H1 (cell line): ENCODE measurements at regions not wholly inside any gene's neighbourhood (a gene's known extent, or its start where the extent isn't known, plus 50 kb on each side); places are given as distances from the start of the nearest gene placed in this dataset.

Experiments used
- CTCF ChIA-PET: fragments of 300-600 bp; sonication (Branson Sonifier 250); formaldehyde crosslinking; loops from one replicate; lab custom pipeline; 2021; ENCODE audit not compliant: partially characterized antibody; lab: Charles Lee
- POLR2A ChIA-PET: fragments of 300-600 bp; sonication (Branson Sonifier 250); formaldehyde crosslinking; loops from one replicate; lab custom pipeline; 2021; ENCODE audit warnings: inconsistent platforms; ENCODE audit not compliant: partially characterized antibody; lab: Charles Lee
- DNase-seq, 2 experiments: peaks; one replicate each; pipeline versions ENCODE4 v3.0.0 to v3.0.0-alpha.2; 2010 to 2022; ENCODE audit warnings: low spot score in 2 of 2, low read depth in 1 of 2, mixed read lengths in 1 of 2
- FAIRE-seq: peaks from 2 replicates; lab custom pipeline; 2011; peaks lifted over from hg19 to GRCh38; lab: Jason Lieb, UNC
- H2AFZ ChIP-seq: 2 replicates; pipeline ENCODE4 v1.8.1; 2012; ENCODE audit warnings: low read length, inconsistent platforms
- H2AK5ac ChIP-seq: 2 replicates; pipeline ENCODE4 v1.6.1; 2013; ENCODE audit warnings: low read depth, low read length
- H2BK120ac ChIP-seq: replicated peaks from 2 replicates; pipeline ENCODE3; 2013; ENCODE audit warnings: low read depth, low read length, inconsistent platforms
- H2BK12ac ChIP-seq: 2 replicates; pipeline ENCODE4 v1.6.1; 2013; ENCODE audit warnings: low read depth, low read length
- H2BK15ac ChIP-seq: 2 replicates; pipeline ENCODE4 v1.6.1; 2013; ENCODE audit warnings: low read length
- H2BK20ac ChIP-seq: 2 replicates; pipeline ENCODE4 v1.6.1; 2013; ENCODE audit warnings: low read length
- H2BK5ac ChIP-seq: 2 replicates; pipeline ENCODE4 v1.6.1; 2013; ENCODE audit warnings: low read depth, low read length
- H3K14ac ChIP-seq: 2 replicates; pipeline ENCODE4 v1.6.1; 2013; ENCODE audit warnings: inconsistent platforms; ENCODE audit not compliant: insufficient read length
- H3K18ac ChIP-seq: 2 replicates; pipeline ENCODE4 v1.6.1; 2013; ENCODE audit warnings: low read length; ENCODE audit errors: extremely low read depth
- H3K23ac ChIP-seq: 2 replicates; pipeline ENCODE4 v1.6.1; 2013; ENCODE audit warnings: inconsistent platforms; ENCODE audit not compliant: insufficient read length
- H3K23me2 ChIP-seq: 2 replicates; pipeline ENCODE4 v1.6.1; 2013; ENCODE audit warnings: low read depth, low read length
- H3K27ac ChIP-seq: 2 replicates; pipeline ENCODE4 v1.6.1; 2011; ENCODE audit warnings: low read depth, low read length, inconsistent platforms
- H3K27me3 ChIP-seq, 4 experiments: replicated peaks in 1 of 4; 1 replicate in 1 of 4; 2 replicates in 3 of 4; pipeline versions ENCODE4 v1.6.1 to v1.8.1; 2011 to 2013; ENCODE audit warnings: low read length in 3 of 4, mild to moderate bottlenecking in 3 of 4, inconsistent platforms in 2 of 4, mixed read lengths in 2 of 4, moderate library complexity in 1 of 4; ENCODE audit not compliant: control insufficient read depth in 3 of 4, insufficient read depth in 3 of 4; ENCODE audit errors: extremely low read depth in 1 of 4
- H3K36me3 ChIP-seq, 4 experiments: 2 replicates each; pipeline versions ENCODE4 v1.6.1 to v1.8.1; 2011 to 2013; ENCODE audit warnings: mild to moderate bottlenecking in 4 of 4, low read length in 3 of 4, moderate library complexity in 2 of 4, control low read depth in 1 of 4, inconsistent platforms in 1 of 4; ENCODE audit not compliant: insufficient read depth in 4 of 4, control insufficient read depth in 2 of 4
- H3K4ac ChIP-seq: replicated peaks from 2 replicates; pipeline ENCODE3; 2013; ENCODE audit warnings: low read length, low read depth, mixed read lengths, inconsistent platforms; ENCODE audit not compliant: insufficient read length
- H3K4me1 ChIP-seq, 4 experiments: replicated peaks in 1 of 4; 1 replicate in 1 of 4; 2 replicates in 3 of 4; pipeline versions ENCODE4 v1.6.1 to v1.8.1; 2011 to 2013; ENCODE audit warnings: low read length in 3 of 4, inconsistent platforms in 2 of 4, mixed read lengths in 1 of 4; ENCODE audit not compliant: insufficient read depth in 4 of 4, control insufficient read depth in 3 of 4
- H3K4me2 ChIP-seq, 2 experiments: 2 replicates each; pipeline versions ENCODE4 v1.6.1 to v1.8.1; 2011 to 2013; ENCODE audit warnings: low read depth in 2 of 2, low read length in 2 of 2, control low read depth in 1 of 2, inconsistent platforms in 1 of 2, mild to moderate bottlenecking in 1 of 2; ENCODE audit not compliant: insufficient read depth in 1 of 2
- H3K4me3 ChIP-seq, 4 experiments: fragments of 200-600, 300-600 bp in 1 of 4; sonication (generic), shearing (Covaris generic), sonication (Bioruptor Twin) in 1 of 4; 2 replicates each; pipeline versions ENCODE4 v1.5.1 to v1.8.1; 2011 to 2016; ENCODE audit warnings: low read length in 4 of 4, low read depth in 3 of 4, control low read depth in 2 of 4, inconsistent platforms in 2 of 4, mild to moderate bottlenecking in 2 of 4, mixed read lengths in 1 of 4, moderate library complexity in 1 of 4; ENCODE audit not compliant: insufficient read depth in 2 of 4; ENCODE audit errors: extremely low read depth in 1 of 4
- H3K56ac ChIP-seq: replicated peaks from 2 replicates; pipeline ENCODE3; 2013; ENCODE audit warnings: low read depth, mild to moderate bottlenecking, mixed read lengths, low read length, inconsistent platforms; ENCODE audit not compliant: insufficient read length
- H3K79me1 ChIP-seq: 2 replicates; pipeline ENCODE4 v1.6.1; 2013; ENCODE audit warnings: low read depth, low read length, control low read depth
- H3K79me2 ChIP-seq, 2 experiments: 2 replicates each; pipeline versions ENCODE4 v1.6.1 to v1.8.1; 2012 to 2013; ENCODE audit warnings: low read length in 2 of 2, mild to moderate bottlenecking in 2 of 2, inconsistent platforms in 1 of 2; ENCODE audit not compliant: insufficient read depth in 2 of 2, control insufficient read depth in 1 of 2
- H3K9ac ChIP-seq, 4 experiments: replicated peaks in 1 of 4; 1 replicate in 1 of 4; 2 replicates in 3 of 4; pipeline versions ENCODE4 v1.6.1 to v1.8.1; 2011 to 2013; ENCODE audit warnings: low read depth in 3 of 4, low read length in 3 of 4, control low read depth in 2 of 4, mild to moderate bottlenecking in 2 of 4, moderate library complexity in 2 of 4, inconsistent platforms in 1 of 4; ENCODE audit errors: extremely low read depth in 1 of 4
- H3K9me3 ChIP-seq, 2 experiments: 2 replicates each; pipeline versions ENCODE4 v1.6.1 to v1.8.1; 2012 to 2013; ENCODE audit warnings: mild to moderate bottlenecking in 2 of 2, moderate library complexity in 2 of 2, control low read depth in 1 of 2, inconsistent platforms in 1 of 2, low read depth in 1 of 2, low read length in 1 of 2, mixed read lengths in 1 of 2; ENCODE audit not compliant: insufficient read depth in 2 of 2
- H4K20me1 ChIP-seq, 2 experiments: replicated peaks in 1 of 2; 2 replicates each; pipeline versions ENCODE3 to v1.8.1; 2011 to 2013; ENCODE audit warnings: inconsistent platforms in 2 of 2, low read length in 2 of 2, mild to moderate bottlenecking in 1 of 2; ENCODE audit not compliant: insufficient read depth in 2 of 2, control insufficient read depth in 1 of 2
- H4K5ac ChIP-seq: 2 replicates; pipeline ENCODE4 v1.6.1; 2013; ENCODE audit warnings: low read length, low read depth, mixed read lengths, inconsistent platforms; ENCODE audit not compliant: insufficient read length
- H4K8ac ChIP-seq: 2 replicates; pipeline ENCODE4 v1.8.0; 2013; ENCODE audit warnings: mild to moderate bottlenecking, moderate library complexity, low read length, inconsistent platforms; ENCODE audit not compliant: insufficient read depth; ENCODE audit errors: extremely low read depth
- H4K91ac ChIP-seq: replicated peaks from 2 replicates; pipeline ENCODE3; 2013; ENCODE audit warnings: low read length, mixed read lengths, inconsistent platforms; ENCODE audit not compliant: insufficient read length
- ASH2L ChIP-seq: fragments of 200-600, 300-600 bp; sonication (generic); IDR thresholded peaks from one replicate; pipeline ENCODE4 v1.7.1; 2017; ENCODE audit warnings: low read length
- ATF2 ChIP-seq: IDR thresholded peaks from 2 replicates; pipeline ENCODE4 v1.6.1; 2012; ENCODE audit warnings: low read length, inconsistent platforms
- BCL11A ChIP-seq, 2 experiments: IDR thresholded peaks; one replicate each; pipeline ENCODE4 v1.6.1; 2011; ENCODE audit warnings: low read depth in 2 of 2, low read length in 2 of 2, mild to moderate bottlenecking in 2 of 2
- CHD1 ChIP-seq: IDR thresholded peaks from 2 replicates; pipeline ENCODE4 v1.6.1; 2012; ENCODE audit warnings: low read depth, low read length, improper control_type of control experiment
- FOSL1 ChIP-seq: IDR thresholded peaks from 2 replicates; pipeline ENCODE4 v1.6.1; 2011; ENCODE audit warnings: mild to moderate bottlenecking, low read depth, low read length, moderate library complexity; ENCODE audit not compliant: insufficient read depth
- JUN ChIP-seq: IDR thresholded peaks from 2 replicates; pipeline ENCODE4 v1.6.1; 2011; ENCODE audit warnings: low read depth, mild to moderate bottlenecking, improper control_type of control experiment, low read length
- KDM5A ChIP-seq: fragments of 200-600 bp; IDR thresholded peaks from 2 replicates; pipeline ENCODE4 v1.7.1; 2012; ENCODE audit warnings: mild to moderate bottlenecking, low read length, inconsistent platforms, mixed read lengths
- POLR2AphosphoS5 ChIP-seq: IDR thresholded peaks from 2 replicates; pipeline ENCODE4 v1.6.1; 2011; ENCODE audit warnings: low read depth, low read length
- YY1 ChIP-seq: IDR thresholded peaks from 2 replicates; pipeline ENCODE4 v1.6.1; 2011; ENCODE audit warnings: low read depth, mild to moderate bottlenecking, low read length
- WGBS, 2 experiments: shearing (Covaris generic) in 1 of 2; methylation state at CpG; one replicate each; pipeline versions ENCODE4 v1.1.6 to v1.1.7; 2013 to 2015; ENCODE audit warnings: low lambda C conversion rate in 2 of 2, mixed read lengths in 2 of 2, inconsistent platforms in 1 of 2, low coverage in 1 of 2, missing lambda C conversion rate in 1 of 2; ENCODE audit not compliant: insufficient replicate concordance in 2 of 2, insufficient coverage in 1 of 2, insufficient read length in 1 of 2; ENCODE audit errors: extremely low coverage in 1 of 2, missing lambda C conversion rate in 1 of 2; 5-methylcytosine and 5-hydroxymethylcytosine counted together

- H3K36me3 ChIP-seq, result no peaks in the 10 kb centered on the region
- H2BK12ac ChIP-seq, result no peak overlapping the region
- H3K4ac ChIP-seq, result no peak overlapping the region
- H3K9ac ChIP-seq, result no peak overlapping the region
- DNase-seq, result no peak
- peaks cover 0 to 7% (median 0%) of the 10 kb centered on the region in 4 experiments; a peak in 2 of 7 replicates for H3K4me1 ChIP-seq
- no peak overlapping the region for H3K14ac ChIP-seq
- no peaks in the 10 kb centered on the region for H3K9me3 ChIP-seq
- no peak for TF ChIP-seq KDM5A
- no peak for TF ChIP-seq BCL11A (IDR thresholded peaks at IDR 0.05; ENCODE audit: low read depth in 2 of 2, low read length in 2 of 2)
- TF ChIP-seq CHD1, result no peak
- TF ChIP-seq ATF2, result no peak
- TF ChIP-seq JUN, result no peak
- TF ChIP-seq YY1, result no peak
- TF ChIP-seq ASH2L, result no peak
- TF ChIP-seq FOSL1, result no peak
- TF ChIP-seq POLR2AphosphoS5, result no peak
- POLR2A ChIA-PET, result no interaction called here
- H4K5ac ChIP-seq, result no peak overlapping the region
- H2BK5ac ChIP-seq, result no peak overlapping the region
- no peak overlapping the region for H4K8ac ChIP-seq
- H3K27me3 ChIP-seq, result no peaks in the 10 kb centered on the region
- no peak overlapping the region for H2BK120ac ChIP-seq
- no peak overlapping the region for H2BK20ac ChIP-seq
- H3K56ac ChIP-seq, result no peak overlapping the region
- no peak overlapping the region for H3K23ac ChIP-seq
- no peak overlapping the region for H3K27ac ChIP-seq
- no peak overlapping the region for H3K4me3 ChIP-seq
- H2BK15ac ChIP-seq, result no peak overlapping the region
- H2AK5ac ChIP-seq, result no peak overlapping the region
- H3K23me2 ChIP-seq, result no peaks in the 10 kb centered on the region
- no peak overlapping the region for H3K4me2 ChIP-seq
- H2AFZ ChIP-seq, result no peak overlapping the region
- no peaks in the 10 kb centered on the region for H3K79me1 ChIP-seq
- CTCF ChIA-PET, result interaction anchor here (0.7 to 4.7 kb wide), 11 partner anchors 10 to 194 kb away, joined by 3 to 36 read pairs (median 8); no protein-coding TSS in a partner anchor
- no peak for FAIRE-seq
- WGBS, 2 experiments, result 94% methylated on average over 2 of the region's 2 CpGs; no CpG with 5 or more reads in 1 of the 2 experiments
- no peak overlapping the region for H4K91ac ChIP-seq
- H4K20me1 ChIP-seq, result no peaks in the 10 kb centered on the region
- no peak overlapping the region for H3K18ac ChIP-seq
- no peaks in the 10 kb centered on the region for H3K79me2 ChIP-seq
These were observed 236.0 kb downstream of the ATP23 start for GRCh38 chr12:58177366-58177765.
